ENCODE measurements at regions not wholly inside any gene's neighbourhood (a gene's known extent, or its start where the extent isn't known, plus 50 kb on each side); places are given as distances from the start of the nearest gene placed in this dataset.

DNA sequence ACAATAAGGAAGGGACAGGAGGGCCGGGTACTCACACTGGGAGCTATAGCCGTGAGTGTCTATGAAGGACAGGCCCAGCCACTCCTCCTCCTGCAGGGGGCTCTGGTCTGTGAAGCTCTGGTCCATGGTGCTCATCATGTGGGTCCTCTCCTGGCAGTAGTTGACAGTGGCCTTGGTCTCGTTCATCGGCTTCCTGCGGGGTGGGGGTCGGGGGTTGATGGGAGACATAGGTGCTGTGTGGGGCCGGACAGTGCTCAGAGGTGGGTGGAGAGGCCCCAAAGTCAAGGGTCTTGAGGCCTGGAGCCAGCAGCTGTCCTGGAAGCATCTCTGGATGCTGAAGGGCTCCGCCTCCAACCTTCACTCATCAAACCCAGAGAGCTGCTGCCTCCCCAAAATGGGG, 260.4 kb downstream of the PTPRU start:
- TF ChIP-seq, protein P1, sequence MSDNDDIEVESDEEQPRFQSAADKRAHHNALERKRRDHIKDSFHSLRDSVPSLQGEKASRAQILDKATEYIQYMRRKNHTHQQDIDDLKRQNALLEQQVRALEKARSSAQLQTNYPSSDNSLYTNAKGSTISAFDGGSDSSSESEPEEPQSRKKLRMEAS (IDR thresholded peaks at IDR 0.05): no peak
- TF ChIP-seq RFX5 (IDR thresholded peaks at IDR 0.05): no peak
- TF ChIP-seq NR3C1 (IDR thresholded peaks at IDR 0.05): no peak
- TF ChIP-seq, protein P2, sequence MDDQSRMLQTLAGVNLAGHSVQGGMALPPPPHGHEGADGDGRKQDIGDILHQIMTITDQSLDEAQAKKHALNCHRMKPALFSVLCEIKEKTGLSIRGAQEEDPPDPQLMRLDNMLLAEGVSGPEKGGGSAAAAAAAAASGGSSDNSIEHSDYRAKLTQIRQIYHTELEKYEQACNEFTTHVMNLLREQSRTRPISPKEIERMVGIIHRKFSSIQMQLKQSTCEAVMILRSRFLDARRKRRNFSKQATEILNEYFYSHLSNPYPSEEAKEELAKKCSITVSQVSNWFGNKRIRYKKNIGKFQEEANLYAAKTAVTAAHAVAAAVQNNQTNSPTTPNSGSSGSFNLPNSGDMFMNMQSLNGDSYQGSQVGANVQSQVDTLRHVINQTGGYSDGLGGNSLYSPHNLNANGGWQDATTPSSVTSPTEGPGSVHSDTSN (IDR thresholded peaks at IDR 0.05): no peak
- no peak for TF ChIP-seq JUN (IDR thresholded peaks at IDR 0.05)
- no peak for TF ChIP-seq POLR2A (IDR thresholded peaks at IDR 0.05; ENCODE audit: low read length)
- no peak for TF ChIP-seq CHD4 (IDR thresholded peaks at IDR 0.05; ENCODE audit: borderline replicate concordance)
- TF ChIP-seq RNF2 (IDR thresholded peaks at IDR 0.05; ENCODE audit: borderline replicate concordance, low read depth): no peak
- TF ChIP-seq RAD21 (conservative IDR thresholded peaks at IDR 0.05 in 1 of 2, IDR thresholded peaks at IDR 0.05 in 1 of 2): no peak
- TF ChIP-seq, protein P3, sequence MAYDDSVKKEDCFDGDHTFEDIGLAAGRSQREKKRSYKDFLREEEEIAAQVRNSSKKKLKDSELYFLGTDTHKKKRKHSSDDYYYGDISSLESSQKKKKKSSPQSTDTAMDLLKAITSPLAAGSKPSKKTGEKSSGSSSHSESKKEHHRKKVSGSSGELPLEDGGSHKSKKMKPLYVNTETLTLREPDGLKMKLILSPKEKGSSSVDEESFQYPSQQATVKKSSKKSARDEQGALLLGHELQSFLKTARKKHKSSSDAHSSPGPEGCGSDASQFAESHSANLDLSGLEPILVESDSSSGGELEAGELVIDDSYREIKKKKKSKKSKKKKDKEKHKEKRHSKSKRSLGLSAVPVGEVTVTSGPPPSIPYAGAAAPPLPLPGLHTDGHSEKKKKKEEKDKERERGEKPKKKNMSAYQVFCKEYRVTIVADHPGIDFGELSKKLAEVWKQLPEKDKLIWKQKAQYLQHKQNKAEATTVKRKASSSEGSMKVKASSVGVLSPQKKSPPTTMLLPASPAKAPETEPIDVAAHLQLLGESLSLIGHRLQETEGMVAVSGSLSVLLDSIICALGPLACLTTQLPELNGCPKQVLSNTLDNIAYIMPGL (CRISPR knock-in tag; IDR thresholded peaks at IDR 0.05; ENCODE audit: borderline replicate concordance): no peak
- TF ChIP-seq, protein P4, sequence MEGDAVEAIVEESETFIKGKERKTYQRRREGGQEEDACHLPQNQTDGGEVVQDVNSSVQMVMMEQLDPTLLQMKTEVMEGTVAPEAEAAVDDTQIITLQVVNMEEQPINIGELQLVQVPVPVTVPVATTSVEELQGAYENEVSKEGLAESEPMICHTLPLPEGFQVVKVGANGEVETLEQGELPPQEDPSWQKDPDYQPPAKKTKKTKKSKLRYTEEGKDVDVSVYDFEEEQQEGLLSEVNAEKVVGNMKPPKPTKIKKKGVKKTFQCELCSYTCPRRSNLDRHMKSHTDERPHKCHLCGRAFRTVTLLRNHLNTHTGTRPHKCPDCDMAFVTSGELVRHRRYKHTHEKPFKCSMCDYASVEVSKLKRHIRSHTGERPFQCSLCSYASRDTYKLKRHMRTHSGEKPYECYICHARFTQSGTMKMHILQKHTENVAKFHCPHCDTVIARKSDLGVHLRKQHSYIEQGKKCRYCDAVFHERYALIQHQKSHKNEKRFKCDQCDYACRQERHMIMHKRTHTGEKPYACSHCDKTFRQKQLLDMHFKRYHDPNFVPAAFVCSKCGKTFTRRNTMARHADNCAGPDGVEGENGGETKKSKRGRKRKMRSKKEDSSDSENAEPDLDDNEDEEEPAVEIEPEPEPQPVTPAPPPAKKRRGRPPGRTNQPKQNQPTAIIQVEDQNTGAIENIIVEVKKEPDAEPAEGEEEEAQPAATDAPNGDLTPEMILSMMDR (IDR thresholded peaks at IDR 0.05): no peak
- TF ChIP-seq KDM1A (IDR thresholded peaks at IDR 0.05; ENCODE audit: low read depth): no peak
